ENCODE measurements at regions not wholly inside any gene's neighbourhood (a gene's known extent, or its start where the extent isn't known, plus 50 kb on each side); places are given as distances from the start of the nearest gene placed in this dataset.

DNA sequence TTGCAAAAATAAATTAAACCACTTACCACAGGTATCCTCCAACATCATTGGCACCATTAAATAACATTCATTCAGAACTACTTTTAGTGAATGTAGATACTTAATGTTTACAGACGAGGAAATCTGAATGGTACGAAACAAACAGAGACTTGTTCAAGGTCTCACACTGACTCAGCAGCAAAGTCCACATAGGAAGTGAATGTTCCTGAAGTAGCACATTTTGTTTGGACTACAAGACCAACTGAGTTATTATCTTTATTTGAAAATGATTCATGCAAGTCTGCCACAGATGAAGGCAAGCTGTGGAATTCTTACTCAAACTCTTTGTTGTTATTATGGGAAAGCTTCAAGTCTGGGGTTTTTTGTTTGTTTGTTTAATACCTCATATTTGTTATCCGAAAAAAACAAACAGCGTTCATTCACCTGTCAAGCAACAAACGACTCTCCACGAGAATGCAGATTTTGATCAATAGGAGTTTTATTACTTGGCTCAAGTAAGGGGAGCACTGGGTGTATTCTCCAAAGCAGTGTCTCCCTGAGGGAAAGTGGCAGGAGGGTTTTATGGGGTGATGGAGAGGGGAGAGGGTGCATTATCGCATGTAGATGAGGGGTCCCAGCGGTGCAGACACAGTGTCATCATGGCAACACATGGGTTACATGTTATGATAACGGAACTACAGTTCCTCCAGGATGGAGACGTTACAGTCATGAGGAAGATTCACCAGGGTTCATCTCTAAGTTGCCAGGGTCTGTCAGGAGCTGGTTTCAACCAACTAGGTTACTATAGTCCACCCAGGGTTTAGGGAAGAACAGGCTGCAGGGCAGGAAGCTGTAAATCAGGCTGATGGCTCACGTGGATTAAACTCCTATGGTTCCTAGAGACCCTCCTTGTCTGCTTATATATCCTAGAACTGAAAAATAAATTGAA lies 147.7 kb upstream of the AKR1E2 start:
- DNase-seq (no peak), ATAC-seq (no peak)
- no peaks in the 10 kb centered on the region for H3K4me1 Mint-ChIP-seq
- H3K27ac Mint-ChIP-seq, result no peak overlapping the region
- H3K27me3 Mint-ChIP-seq, result peaks cover 54% of the 10 kb centered on the region
- peaks cover 3% of the 10 kb centered on the region for H3K36me3 Mint-ChIP-seq (ENCODE audit: low read depth)
- no peaks in the 10 kb centered on the region for H3K9me3 ChIP-seq (ENCODE audit: control insufficient read depth, low read length, poor library complexity, severe bottlenecking)
- no peak overlapping the region for H3K4me3 Mint-ChIP-seq

DNA sequence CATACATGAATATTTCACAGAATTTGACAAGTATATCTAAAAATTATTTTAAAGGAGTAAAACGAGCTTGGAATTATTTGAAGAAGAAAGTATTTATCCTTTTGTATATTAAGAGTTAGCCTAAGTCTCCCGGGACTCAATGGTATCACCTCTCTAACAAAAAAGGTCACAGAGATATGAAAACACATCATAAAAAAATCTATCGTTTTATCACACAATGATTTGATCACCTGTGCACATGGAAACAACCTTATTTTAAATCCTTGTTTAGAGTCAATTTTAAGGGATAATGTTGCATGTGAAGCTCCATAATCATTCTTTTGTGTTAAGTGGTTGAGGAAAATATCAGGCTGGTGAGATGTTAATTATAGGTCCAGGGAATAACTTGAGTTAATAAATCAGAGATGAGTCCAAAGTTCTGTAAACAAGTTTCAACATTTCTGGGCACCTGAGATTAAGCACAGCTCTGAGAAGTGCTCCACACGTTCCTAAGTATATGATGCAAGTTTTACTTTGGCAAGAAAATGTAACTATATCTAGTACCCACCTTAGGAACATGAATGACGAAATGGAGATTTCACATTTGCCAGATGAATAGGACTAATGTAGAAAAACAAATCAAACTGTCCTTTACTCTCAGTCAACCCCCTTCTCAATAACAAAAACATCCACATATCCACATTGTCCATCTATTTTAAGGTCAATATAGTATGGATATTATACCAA lies 148.5 kb upstream of the AKR1E2 start:
- H3K9me3 ChIP-seq (ENCODE audit: control insufficient read depth, low read length, poor library complexity, severe bottlenecking), result no peaks in the 10 kb centered on the region
- H3K27ac Mint-ChIP-seq, result no peak overlapping the region
- H3K27me3 Mint-ChIP-seq, result peaks cover 47% of the 10 kb centered on the region
- no peaks in the 10 kb centered on the region for H3K4me1 Mint-ChIP-seq
- no peak overlapping the region for H3K4me3 Mint-ChIP-seq
- H3K36me3 Mint-ChIP-seq (ENCODE audit: low read depth), result peaks cover 3% of the 10 kb centered on the region
- DNase-seq, result no peak
- no peak for ATAC-seq

DNA sequence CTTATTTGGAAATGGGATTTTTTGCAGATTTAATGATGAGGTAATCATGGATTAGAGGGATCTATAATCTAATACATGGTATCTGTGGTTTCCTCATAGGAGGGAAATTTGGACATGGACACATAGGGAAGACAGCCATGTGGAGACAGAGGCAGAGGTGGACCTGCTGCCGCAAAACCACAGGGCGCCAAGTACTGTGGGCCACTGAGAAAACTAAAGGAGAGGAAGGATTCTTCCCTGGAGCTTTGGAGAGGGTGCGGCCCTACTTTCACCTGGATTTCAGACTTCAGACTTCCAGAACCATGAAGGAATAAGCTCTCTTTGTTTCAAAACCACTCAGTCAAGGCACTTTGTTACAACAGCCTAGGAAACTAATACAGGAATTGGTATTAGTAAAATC lies 149.4 kb upstream of the AKR1E2 start:
- H3K4me1 Mint-ChIP-seq, result no peaks in the 10 kb centered on the region
- no peaks in the 10 kb centered on the region for H3K9me3 ChIP-seq (ENCODE audit: control insufficient read depth, low read length, poor library complexity, severe bottlenecking)
- no peak for ATAC-seq
- H3K27me3 Mint-ChIP-seq, result peaks cover 50% of the 10 kb centered on the region
- no peak overlapping the region for H3K4me3 Mint-ChIP-seq
- peaks cover 3% of the 10 kb centered on the region for H3K36me3 Mint-ChIP-seq (ENCODE audit: low read depth)
- no peak for DNase-seq
- H3K27ac Mint-ChIP-seq, result no peak overlapping the region

- Mint-ChIP-seq H3K36me3 (ENCODE audit: low read depth) (peaks cover 3% of the 10 kb centered on the region), H3K4me3 (no peak overlapping the region), H3K27me3 (peaks cover 52% of the 10 kb centered on the region), H3K27ac (peak overlapping the region; percentile 21), H3K4me1 (no peaks in the 10 kb centered on the region)
- H3K9me3 ChIP-seq (ENCODE audit: control insufficient read depth, low read length, poor library complexity, severe bottlenecking), result no peaks in the 10 kb centered on the region
- ATAC-seq, result no peak
- DNase-seq, result no peak
These were observed 150.2 kb upstream of the AKR1E2 start for GRCh38 chr10:4675808-4676207.

DNA sequence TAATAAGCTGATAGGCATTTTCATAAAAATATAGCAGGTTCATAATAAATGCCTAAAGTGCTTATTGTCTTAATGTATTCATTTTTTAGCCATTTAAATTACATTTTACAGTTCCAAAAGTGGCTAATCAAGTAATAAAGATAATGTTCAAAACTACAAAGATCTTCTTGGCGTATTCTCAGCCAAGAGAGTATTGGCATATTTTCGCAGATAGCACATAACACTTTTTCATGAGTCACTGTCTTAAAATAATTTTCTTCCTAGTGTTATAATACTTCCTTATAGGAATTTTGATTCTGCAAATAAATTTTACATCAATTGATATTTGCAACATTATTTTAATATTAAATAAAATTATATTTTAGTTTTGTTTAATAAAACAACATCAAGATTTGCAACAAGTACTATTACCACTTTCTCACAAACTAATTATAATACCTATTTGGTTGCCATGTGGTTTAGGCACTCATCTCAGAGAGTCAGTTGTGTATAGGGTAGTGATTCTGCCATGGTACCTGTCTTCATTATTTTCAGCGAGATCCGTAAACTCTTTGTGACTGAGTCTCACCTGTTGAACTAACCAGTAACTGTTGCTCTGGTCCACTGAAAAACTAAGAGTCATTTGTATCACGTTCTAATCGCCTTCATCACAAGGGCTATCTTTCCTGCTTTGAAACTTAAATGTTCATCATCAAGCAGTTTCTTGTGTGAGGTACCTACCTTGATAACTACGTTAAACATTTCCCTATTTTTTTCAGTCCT lies 152.5 kb upstream of the AKR1E2 start:
- Mint-ChIP-seq H3K27me3 (peaks cover 42% of the 10 kb centered on the region), H3K4me1 (no peaks in the 10 kb centered on the region), H3K36me3 (ENCODE audit: low read depth) (peaks cover 3% of the 10 kb centered on the region), H3K27ac (no peak overlapping the region), H3K4me3 (no peak overlapping the region)
- ATAC-seq (no peak), DNase-seq (no peak)
- no peaks in the 10 kb centered on the region for H3K9me3 ChIP-seq (ENCODE audit: control insufficient read depth, low read length, poor library complexity, severe bottlenecking)

DNA sequence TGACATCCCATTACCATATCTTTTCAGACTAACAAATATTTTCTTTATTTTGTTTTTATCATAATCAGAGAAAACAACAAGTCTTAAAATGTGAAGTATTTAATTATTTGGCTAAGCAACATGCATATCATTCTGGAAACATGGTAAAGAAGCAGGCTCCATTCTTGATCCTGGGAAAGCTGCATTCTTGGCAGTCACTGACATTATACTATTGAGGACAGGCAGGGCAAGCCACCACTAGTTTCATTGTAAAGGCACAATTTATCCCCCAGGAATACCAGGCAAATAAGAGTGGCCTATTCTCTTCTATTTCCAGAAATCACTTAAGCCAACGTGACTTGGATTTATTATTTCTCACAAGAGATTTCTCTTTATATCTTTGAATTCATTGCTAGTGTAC lies 153.8 kb upstream of the AKR1E2 start:
- Mint-ChIP-seq H3K27ac (no peak overlapping the region), H3K27me3 (peaks cover 34% of the 10 kb centered on the region), H3K4me3 (no peak overlapping the region), H3K4me1 (no peaks in the 10 kb centered on the region), H3K36me3 (ENCODE audit: low read depth) (peaks cover 3% of the 10 kb centered on the region)
- no peak for DNase-seq
- H3K9me3 ChIP-seq (ENCODE audit: control insufficient read depth, low read length, poor library complexity, severe bottlenecking), result no peaks in the 10 kb centered on the region
- ATAC-seq, result no peak

GRCh38 chr10:4671451-4672145 lies 154.4 kb upstream of the AKR1E2 start:
- no peak overlapping the region for H3K27ac Mint-ChIP-seq
- H3K9me3 ChIP-seq (ENCODE audit: control insufficient read depth, low read length, poor library complexity, severe bottlenecking), result no peaks in the 10 kb centered on the region
- peaks cover 3% of the 10 kb centered on the region for H3K36me3 Mint-ChIP-seq (ENCODE audit: low read depth)
- no peak for DNase-seq
- H3K27me3 Mint-ChIP-seq, result peaks cover 31% of the 10 kb centered on the region
- no peak overlapping the region for H3K4me3 Mint-ChIP-seq
- no peak for ATAC-seq
- no peaks in the 10 kb centered on the region for H3K4me1 Mint-ChIP-seq

GRCh38 chr10:4670737-4671136 lies 155.3 kb upstream of the AKR1E2 start:
- H3K27ac Mint-ChIP-seq, result no peak overlapping the region
- no peak for ATAC-seq
- no peaks in the 10 kb centered on the region for H3K9me3 ChIP-seq (ENCODE audit: control insufficient read depth, low read length, poor library complexity, severe bottlenecking)
- peaks cover 24% of the 10 kb centered on the region for H3K27me3 Mint-ChIP-seq
- H3K4me3 Mint-ChIP-seq, result no peak overlapping the region
- H3K36me3 Mint-ChIP-seq (ENCODE audit: low read depth), result peaks cover 3% of the 10 kb centered on the region
- DNase-seq, result no peak
- no peaks in the 10 kb centered on the region for H3K4me1 Mint-ChIP-seq

GRCh38 chr10:4669585-4669984 lies 156.4 kb upstream of the AKR1E2 start:
- no peaks in the 10 kb centered on the region for H3K36me3 Mint-ChIP-seq (ENCODE audit: low read depth)
- ATAC-seq (no peak), DNase-seq (no peak)
- H3K4me3 Mint-ChIP-seq, result no peak overlapping the region
- peaks cover 16% of the 10 kb centered on the region for H3K27me3 Mint-ChIP-seq
- no peaks in the 10 kb centered on the region for H3K9me3 ChIP-seq (ENCODE audit: control insufficient read depth, low read length, poor library complexity, severe bottlenecking)
- H3K4me1 Mint-ChIP-seq, result no peaks in the 10 kb centered on the region
- no peak overlapping the region for H3K27ac Mint-ChIP-seq

GRCh38 chr10:4663162-4663992 lies 162.6 kb upstream of the AKR1E2 start:
- H3K27me3 Mint-ChIP-seq, result peaks cover 20% of the 10 kb centered on the region

GRCh38 chr10:4662576-4663161 lies 163.3 kb upstream of the AKR1E2 start:
- Mint-ChIP-seq H3K27ac (no peak overlapping the region), H3K4me1 (peaks cover 2% of the 10 kb centered on the region)

More at GRCh38 chr10:4663162-4663992, 162.6 kb upstream of the AKR1E2 start:
- no peaks in the 10 kb centered on the region for H3K9me3 ChIP-seq (ENCODE audit: control insufficient read depth, low read length, poor library complexity, severe bottlenecking)
- Mint-ChIP-seq H3K4me1 (peaks cover 2% of the 10 kb centered on the region), H3K4me3 (no peak overlapping the region), H3K27ac (no peak overlapping the region), H3K36me3 (ENCODE audit: low read depth) (peaks cover 3% of the 10 kb centered on the region)
- ATAC-seq, result peak; percentile 21
- no peak for DNase-seq

More at GRCh38 chr10:4662576-4663161, 163.3 kb upstream of the AKR1E2 start:
- no peak for ATAC-seq
- Mint-ChIP-seq H3K4me3 (no peak overlapping the region), H3K27me3 (peaks cover 20% of the 10 kb centered on the region), H3K36me3 (ENCODE audit: low read depth) (peaks cover 3% of the 10 kb centered on the region)
- H3K9me3 ChIP-seq (ENCODE audit: control insufficient read depth, low read length, poor library complexity, severe bottlenecking), result no peaks in the 10 kb centered on the region
- no peak for DNase-seq
